Neural cell (in vitro differentiated cells): ENCODE measurements at regions not wholly inside any gene's neighbourhood (a gene's known extent, or its start where the extent isn't known, plus 50 kb on each side); places are given as distances from the start of the nearest gene placed in this dataset.

ENCODE experiments used
- POLR2AphosphoS5 ChIP-seq: IDR thresholded peaks from 2 replicates; pipeline ENCODE4 v1.6.1; 2012
- TF ChIP-seq, protein P1 (sequence below): fragments of 450-650 bp; IDR thresholded peaks from 2 replicates; pipeline ENCODE4 v1.5.1; 2014; ENCODE audit warnings: antibody characterized with exemption, mild to moderate bottlenecking, moderate library complexity; ENCODE audit not compliant: poor library complexity, severe bottlenecking
- TF ChIP-seq, protein P2 (sequence below): IDR thresholded peaks from 2 replicates; pipeline ENCODE4 v1.6.1; 2012; ENCODE audit warnings: borderline replicate concordance

DNA sequence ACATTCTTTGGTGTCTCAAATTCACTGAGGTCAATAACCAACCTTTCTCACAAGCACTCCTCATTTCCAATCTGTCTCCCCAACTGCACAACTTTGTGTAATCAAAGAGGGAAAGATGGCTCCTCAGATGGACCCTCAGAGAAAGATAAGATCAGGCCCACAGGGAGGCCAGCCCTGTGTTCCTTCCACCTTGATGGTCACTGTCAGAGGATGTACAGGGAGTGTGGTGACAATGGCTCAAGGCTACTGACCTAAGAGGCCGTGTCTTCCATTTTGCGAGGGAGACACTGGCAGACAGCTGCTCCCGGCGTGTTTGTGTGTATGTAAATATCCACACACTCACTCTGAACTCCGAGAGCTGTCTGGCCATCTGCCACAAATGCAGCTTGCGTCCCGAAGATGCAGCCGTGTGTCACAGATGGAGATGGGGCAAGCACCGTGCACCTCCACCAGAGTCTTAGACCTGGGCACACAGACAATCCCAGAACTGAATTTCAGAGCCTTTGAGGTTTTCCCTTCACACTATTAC, 712.1 kb upstream of the NRP1 start:
- TF ChIP-seq, protein P1, sequence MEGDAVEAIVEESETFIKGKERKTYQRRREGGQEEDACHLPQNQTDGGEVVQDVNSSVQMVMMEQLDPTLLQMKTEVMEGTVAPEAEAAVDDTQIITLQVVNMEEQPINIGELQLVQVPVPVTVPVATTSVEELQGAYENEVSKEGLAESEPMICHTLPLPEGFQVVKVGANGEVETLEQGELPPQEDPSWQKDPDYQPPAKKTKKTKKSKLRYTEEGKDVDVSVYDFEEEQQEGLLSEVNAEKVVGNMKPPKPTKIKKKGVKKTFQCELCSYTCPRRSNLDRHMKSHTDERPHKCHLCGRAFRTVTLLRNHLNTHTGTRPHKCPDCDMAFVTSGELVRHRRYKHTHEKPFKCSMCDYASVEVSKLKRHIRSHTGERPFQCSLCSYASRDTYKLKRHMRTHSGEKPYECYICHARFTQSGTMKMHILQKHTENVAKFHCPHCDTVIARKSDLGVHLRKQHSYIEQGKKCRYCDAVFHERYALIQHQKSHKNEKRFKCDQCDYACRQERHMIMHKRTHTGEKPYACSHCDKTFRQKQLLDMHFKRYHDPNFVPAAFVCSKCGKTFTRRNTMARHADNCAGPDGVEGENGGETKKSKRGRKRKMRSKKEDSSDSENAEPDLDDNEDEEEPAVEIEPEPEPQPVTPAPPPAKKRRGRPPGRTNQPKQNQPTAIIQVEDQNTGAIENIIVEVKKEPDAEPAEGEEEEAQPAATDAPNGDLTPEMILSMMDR, result no peak
- no peak for TF ChIP-seq POLR2AphosphoS5
- TF ChIP-seq, protein P2, sequence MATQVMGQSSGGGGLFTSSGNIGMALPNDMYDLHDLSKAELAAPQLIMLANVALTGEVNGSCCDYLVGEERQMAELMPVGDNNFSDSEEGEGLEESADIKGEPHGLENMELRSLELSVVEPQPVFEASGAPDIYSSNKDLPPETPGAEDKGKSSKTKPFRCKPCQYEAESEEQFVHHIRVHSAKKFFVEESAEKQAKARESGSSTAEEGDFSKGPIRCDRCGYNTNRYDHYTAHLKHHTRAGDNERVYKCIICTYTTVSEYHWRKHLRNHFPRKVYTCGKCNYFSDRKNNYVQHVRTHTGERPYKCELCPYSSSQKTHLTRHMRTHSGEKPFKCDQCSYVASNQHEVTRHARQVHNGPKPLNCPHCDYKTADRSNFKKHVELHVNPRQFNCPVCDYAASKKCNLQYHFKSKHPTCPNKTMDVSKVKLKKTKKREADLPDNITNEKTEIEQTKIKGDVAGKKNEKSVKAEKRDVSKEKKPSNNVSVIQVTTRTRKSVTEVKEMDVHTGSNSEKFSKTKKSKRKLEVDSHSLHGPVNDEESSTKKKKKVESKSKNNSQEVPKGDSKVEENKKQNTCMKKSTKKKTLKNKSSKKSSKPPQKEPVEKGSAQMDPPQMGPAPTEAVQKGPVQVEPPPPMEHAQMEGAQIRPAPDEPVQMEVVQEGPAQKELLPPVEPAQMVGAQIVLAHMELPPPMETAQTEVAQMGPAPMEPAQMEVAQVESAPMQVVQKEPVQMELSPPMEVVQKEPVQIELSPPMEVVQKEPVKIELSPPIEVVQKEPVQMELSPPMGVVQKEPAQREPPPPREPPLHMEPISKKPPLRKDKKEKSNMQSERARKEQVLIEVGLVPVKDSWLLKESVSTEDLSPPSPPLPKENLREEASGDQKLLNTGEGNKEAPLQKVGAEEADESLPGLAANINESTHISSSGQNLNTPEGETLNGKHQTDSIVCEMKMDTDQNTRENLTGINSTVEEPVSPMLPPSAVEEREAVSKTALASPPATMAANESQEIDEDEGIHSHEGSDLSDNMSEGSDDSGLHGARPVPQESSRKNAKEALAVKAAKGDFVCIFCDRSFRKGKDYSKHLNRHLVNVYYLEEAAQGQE, result no peak
